ENCODE measurements at regions not wholly inside any gene's neighbourhood (a gene's known extent, or its start where the extent isn't known, plus 50 kb on each side); places are given as distances from the start of the nearest gene placed in this dataset.

DNA sequence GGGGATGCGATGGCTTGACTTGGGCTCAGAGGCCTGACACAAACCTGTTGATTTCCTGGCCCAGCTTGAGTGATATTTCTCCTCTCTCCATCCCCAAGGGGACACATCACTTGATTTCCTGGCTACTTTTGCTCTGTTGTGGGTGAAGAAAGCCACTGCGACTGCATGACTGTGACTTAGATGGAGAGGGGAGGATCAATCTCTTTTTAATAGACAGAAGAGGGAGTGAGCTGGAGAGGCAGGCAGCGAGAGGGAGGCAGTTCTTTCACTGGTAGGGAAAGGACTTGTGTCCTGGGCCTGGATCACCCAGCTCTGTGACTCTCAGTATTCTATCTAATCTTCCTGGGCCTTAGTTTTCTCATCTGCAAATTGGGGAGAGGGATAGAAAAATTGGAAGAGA is 189.8 kb upstream of the RGMA start (continued):
- TF ChIP-seq, protein P1, sequence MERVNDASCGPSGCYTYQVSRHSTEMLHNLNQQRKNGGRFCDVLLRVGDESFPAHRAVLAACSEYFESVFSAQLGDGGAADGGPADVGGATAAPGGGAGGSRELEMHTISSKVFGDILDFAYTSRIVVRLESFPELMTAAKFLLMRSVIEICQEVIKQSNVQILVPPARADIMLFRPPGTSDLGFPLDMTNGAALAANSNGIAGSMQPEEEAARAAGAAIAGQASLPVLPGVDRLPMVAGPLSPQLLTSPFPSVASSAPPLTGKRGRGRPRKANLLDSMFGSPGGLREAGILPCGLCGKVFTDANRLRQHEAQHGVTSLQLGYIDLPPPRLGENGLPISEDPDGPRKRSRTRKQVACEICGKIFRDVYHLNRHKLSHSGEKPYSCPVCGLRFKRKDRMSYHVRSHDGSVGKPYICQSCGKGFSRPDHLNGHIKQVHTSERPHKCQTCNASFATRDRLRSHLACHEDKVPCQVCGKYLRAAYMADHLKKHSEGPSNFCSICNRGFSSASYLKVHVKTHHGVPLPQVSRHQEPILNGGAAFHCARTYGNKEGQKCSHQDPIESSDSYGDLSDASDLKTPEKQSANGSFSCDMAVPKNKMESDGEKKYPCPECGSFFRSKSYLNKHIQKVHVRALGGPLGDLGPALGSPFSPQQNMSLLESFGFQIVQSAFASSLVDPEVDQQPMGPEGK (CRISPR knock-in tag; IDR thresholded peaks at IDR 0.05; ENCODE audit: borderline replicate concordance): no peak

DNA sequence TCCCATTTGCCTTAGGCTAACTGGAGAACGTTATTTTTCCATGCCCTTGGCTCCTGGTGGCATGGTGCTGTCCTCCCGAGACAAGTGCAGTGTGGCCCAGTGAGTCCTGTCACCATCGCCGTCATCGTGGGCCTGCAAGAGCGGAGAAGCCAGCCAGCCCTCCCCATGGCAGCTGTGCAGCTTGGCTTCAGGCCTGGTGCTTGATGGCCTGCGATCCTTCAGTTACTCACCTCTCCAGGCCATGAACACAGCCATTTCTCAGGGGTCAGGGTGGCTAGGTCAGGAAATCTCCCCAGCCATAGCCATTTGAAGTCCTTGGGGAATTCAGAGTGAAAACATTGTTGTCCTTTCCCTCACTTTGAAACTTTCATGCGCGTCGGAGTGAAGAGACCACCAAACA is 189.0 kb upstream of the RGMA start:
- no peak for ATAC-seq
- TF ChIP-seq ESRRG (CRISPR knock-in tag; IDR thresholded peaks at IDR 0.05) (no peak), GLIS3 (CRISPR knock-in tag; IDR thresholded peaks at IDR 0.05) (no peak), ZNF70 (CRISPR knock-in tag; IDR thresholded peaks at IDR 0.05) (no peak), BACH2 (CRISPR knock-in tag; IDR thresholded peaks at IDR 0.05; ENCODE audit: borderline replicate concordance) (no peak), ZNF8 (CRISPR knock-in tag; IDR thresholded peaks at IDR 0.05) (no peak), TCF4 (CRISPR knock-in tag; IDR thresholded peaks at IDR 0.05; ENCODE audit: borderline replicate concordance) (no peak), ZNF565 (CRISPR knock-in tag; conservative IDR thresholded peaks at IDR 0.05; ENCODE audit: low read depth) (no peak), ZFP3 (CRISPR knock-in tag; IDR thresholded peaks at IDR 0.05) (no peak), TOX (CRISPR knock-in tag; IDR thresholded peaks at IDR 0.05; ENCODE audit: borderline replicate concordance) (no peak)
- TF ChIP-seq, protein P1 (CRISPR knock-in tag; IDR thresholded peaks at IDR 0.05; ENCODE audit: borderline replicate concordance): no peak
- TF ChIP-seq, protein P2, sequence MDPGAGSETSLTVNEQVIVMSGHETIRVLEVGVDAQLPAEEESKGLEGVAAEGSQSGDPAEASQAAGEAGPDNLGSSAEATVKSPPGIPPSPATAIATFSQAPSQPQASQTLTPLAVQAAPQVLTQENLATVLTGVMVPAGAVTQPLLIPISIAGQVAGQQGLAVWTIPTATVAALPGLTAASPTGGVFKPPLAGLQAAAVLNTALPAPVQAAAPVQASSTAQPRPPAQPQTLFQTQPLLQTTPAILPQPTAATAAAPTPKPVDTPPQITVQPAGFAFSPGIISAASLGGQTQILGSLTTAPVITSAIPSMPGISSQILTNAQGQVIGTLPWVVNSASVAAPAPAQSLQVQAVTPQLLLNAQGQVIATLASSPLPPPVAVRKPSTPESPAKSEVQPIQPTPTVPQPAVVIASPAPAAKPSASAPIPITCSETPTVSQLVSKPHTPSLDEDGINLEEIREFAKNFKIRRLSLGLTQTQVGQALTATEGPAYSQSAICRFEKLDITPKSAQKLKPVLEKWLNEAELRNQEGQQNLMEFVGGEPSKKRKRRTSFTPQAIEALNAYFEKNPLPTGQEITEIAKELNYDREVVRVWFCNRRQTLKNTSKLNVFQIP (CRISPR knock-in tag; IDR thresholded peaks at IDR 0.05; ENCODE audit: borderline replicate concordance, low read depth): no peak
- TF ChIP-seq, protein P3, sequence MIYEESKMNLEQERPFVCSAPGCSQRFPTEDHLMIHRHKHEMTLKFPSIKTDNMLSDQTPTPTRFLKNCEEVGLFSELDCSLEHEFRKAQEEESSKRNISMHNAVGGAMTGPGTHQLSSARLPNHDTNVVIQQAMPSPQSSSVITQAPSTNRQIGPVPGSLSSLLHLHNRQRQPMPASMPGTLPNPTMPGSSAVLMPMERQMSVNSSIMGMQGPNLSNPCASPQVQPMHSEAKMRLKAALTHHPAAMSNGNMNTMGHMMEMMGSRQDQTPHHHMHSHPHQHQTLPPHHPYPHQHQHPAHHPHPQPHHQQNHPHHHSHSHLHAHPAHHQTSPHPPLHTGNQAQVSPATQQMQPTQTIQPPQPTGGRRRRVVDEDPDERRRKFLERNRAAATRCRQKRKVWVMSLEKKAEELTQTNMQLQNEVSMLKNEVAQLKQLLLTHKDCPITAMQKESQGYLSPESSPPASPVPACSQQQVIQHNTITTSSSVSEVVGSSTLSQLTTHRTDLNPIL (CRISPR knock-in tag; IDR thresholded peaks at IDR 0.05; ENCODE audit: low read depth): no peak

DNA sequence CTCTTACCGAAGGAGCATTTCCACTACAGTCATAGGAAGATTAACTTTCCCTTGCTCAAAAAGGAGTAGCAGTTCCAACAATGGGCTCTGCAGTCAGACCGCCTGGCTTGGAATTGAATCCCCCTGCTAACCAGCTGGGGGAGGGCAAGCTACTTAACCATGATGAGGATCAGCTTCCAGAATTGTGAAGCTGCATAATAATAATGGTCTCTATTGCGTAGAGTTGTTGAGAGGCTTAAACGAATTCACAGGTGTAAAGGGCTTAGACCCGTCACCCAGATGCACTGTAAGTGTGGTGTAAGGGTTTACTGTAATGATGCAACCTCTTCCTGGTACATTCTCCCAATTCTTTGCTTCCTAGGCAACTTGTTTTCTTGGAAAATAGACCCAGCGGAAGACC is 185.2 kb upstream of the RGMA start:
- TF ChIP-seq PPARA (CRISPR knock-in tag; IDR thresholded peaks at IDR 0.05; ENCODE audit: borderline replicate concordance) (no peak), BACH2 (CRISPR knock-in tag; IDR thresholded peaks at IDR 0.05; ENCODE audit: borderline replicate concordance) (no peak), TCF4 (CRISPR knock-in tag; IDR thresholded peaks at IDR 0.05; ENCODE audit: borderline replicate concordance) (no peak), RARB (CRISPR knock-in tag; IDR thresholded peaks at IDR 0.05) (no peak), ARNTL (CRISPR knock-in tag; IDR thresholded peaks at IDR 0.05; ENCODE audit: borderline replicate concordance, low read depth) (no peak), TOX (CRISPR knock-in tag; IDR thresholded peaks at IDR 0.05; ENCODE audit: borderline replicate concordance) (no peak)
- TF ChIP-seq, protein P4, sequence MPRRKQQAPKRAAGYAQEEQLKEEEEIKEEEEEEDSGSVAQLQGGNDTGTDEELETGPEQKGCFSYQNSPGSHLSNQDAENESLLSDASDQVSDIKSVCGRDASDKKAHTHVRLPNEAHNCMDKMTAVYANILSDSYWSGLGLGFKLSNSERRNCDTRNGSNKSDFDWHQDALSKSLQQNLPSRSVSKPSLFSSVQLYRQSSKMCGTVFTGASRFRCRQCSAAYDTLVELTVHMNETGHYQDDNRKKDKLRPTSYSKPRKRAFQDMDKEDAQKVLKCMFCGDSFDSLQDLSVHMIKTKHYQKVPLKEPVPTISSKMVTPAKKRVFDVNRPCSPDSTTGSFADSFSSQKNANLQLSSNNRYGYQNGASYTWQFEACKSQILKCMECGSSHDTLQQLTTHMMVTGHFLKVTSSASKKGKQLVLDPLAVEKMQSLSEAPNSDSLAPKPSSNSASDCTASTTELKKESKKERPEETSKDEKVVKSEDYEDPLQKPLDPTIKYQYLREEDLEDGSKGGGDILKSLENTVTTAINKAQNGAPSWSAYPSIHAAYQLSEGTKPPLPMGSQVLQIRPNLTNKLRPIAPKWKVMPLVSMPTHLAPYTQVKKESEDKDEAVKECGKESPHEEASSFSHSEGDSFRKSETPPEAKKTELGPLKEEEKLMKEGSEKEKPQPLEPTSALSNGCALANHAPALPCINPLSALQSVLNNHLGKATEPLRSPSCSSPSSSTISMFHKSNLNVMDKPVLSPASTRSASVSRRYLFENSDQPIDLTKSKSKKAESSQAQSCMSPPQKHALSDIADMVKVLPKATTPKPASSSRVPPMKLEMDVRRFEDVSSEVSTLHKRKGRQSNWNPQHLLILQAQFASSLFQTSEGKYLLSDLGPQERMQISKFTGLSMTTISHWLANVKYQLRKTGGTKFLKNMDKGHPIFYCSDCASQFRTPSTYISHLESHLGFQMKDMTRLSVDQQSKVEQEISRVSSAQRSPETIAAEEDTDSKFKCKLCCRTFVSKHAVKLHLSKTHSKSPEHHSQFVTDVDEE (CRISPR knock-in tag; IDR thresholded peaks at IDR 0.05): no peak
- TF ChIP-seq, protein P2 (CRISPR knock-in tag; IDR thresholded peaks at IDR 0.05; ENCODE audit: borderline replicate concordance, low read depth): no peak
- TF ChIP-seq, protein P3 (CRISPR knock-in tag; IDR thresholded peaks at IDR 0.05; ENCODE audit: low read depth): no peak
- no peak for ATAC-seq
